H1 (cell line): ENCODE measurements at regions not wholly inside any gene's neighbourhood (a gene's known extent, or its start where the extent isn't known, plus 50 kb on each side); places are given as distances from the start of the nearest gene placed in this dataset.

Experiments
- ASH2L ChIP-seq: fragments of 200-600, 300-600 bp; sonication (generic); IDR thresholded peaks from one replicate; pipeline ENCODE4 v1.7.1; 2017; ENCODE audit warnings: low read length
- BACH1 ChIP-seq: IDR thresholded peaks from 2 replicates; pipeline ENCODE4 v1.6.1; 2012; ENCODE audit warnings: low read length, improper control_type of control experiment
- BCL11A ChIP-seq, 2 experiments: IDR thresholded peaks; one replicate each; pipeline ENCODE4 v1.6.1; 2011; ENCODE audit warnings: low read depth in 2 of 2, low read length in 2 of 2, mild to moderate bottlenecking in 2 of 2
- SIN3A ChIP-seq, 2 experiments: IDR thresholded peaks in 1 of 2; conservative IDR thresholded peaks in 1 of 2; 2 replicates each; pipeline ENCODE4 v1.6.1; 2011 to 2012; ENCODE audit warnings: low read length in 2 of 2, improper control_type of control experiment in 1 of 2, low read depth in 1 of 2, mild to moderate bottlenecking in 1 of 2
- SP2 ChIP-seq: IDR thresholded peaks from 2 replicates; pipeline ENCODE4 v1.6.1; 2012; ENCODE audit warnings: mild to moderate bottlenecking, low read length, inconsistent platforms

GRCh38 chr4:116092961-116093360 is 979.5 kb upstream of the NDST4 start (continued):
- TF ChIP-seq BACH1 (no peak), ASH2L (no peak), BCL11A (IDR thresholded peaks at IDR 0.05; ENCODE audit: low read depth in 2 of 2, low read length in 2 of 2) (no peak), SP2 (no peak), SIN3A (conservative IDR thresholded peaks at IDR 0.05 in 1 of 2, IDR thresholded peaks at IDR 0.05 in 1 of 2; ENCODE audit: low read depth in 1 of 2, low read length in 2 of 2) (no peak)
